Endothelial cell of umbilical vein (primary cell): ENCODE measurements at regions not wholly inside any gene's neighbourhood (a gene's known extent, or its start where the extent isn't known, plus 50 kb on each side); places are given as distances from the start of the nearest gene placed in this dataset.

ENCODE experiments used
- BruUV-seq: library from RNA; stranded (reverse); fragments of 400-500 nt; replicated peaks from 2 replicates; lab custom pipeline; 2021; lab: Mats Ljungman, UMichigan
- CTCF ChIA-PET: fragments of 300-600, 350-600 bp; sonication (Branson Sonifier 250); formaldehyde crosslinking; loops from one replicate; lab custom pipeline; 2021; ENCODE audit warnings: antibody characterized with exemption, inconsistent platforms; lab: Charles Lee
- POLR2A ChIA-PET: fragments of 300-600, 350-600 bp; sonication (Branson Sonifier 250); formaldehyde crosslinking; loops from one replicate; lab custom pipeline; 2021; ENCODE audit warnings: antibody characterized with exemption, inconsistent platforms; lab: Charles Lee
- DNase-seq: peaks from one replicate; pipeline ENCODE4 v3.0.0-alpha.2; 2011; ENCODE audit warnings: low read depth, low spot score
- FAIRE-seq: peaks from 2 replicates; lab custom pipeline; 2011; peaks lifted over from hg19 to GRCh38; lab: Jason Lieb, UNC
- H2AFZ ChIP-seq: 2 replicates; pipeline ENCODE4 v1.6.0; 2012; ENCODE audit warnings: low read depth, low read length, control low read depth, inconsistent platforms
- H3K27ac ChIP-seq: 2 replicates; pipeline ENCODE4 v1.5.1; 2011; ENCODE audit warnings: low read depth, mild to moderate bottlenecking, control low read depth, low read length, moderate library complexity; ENCODE audit not compliant: insufficient read depth
- H3K27me3 ChIP-seq, 2 experiments: 2 replicates each; pipeline versions ENCODE4 v1.6.0 to v1.6.1; 2011; ENCODE audit warnings: low read length in 2 of 2, mixed read lengths in 1 of 2; ENCODE audit not compliant: control insufficient read depth in 2 of 2, insufficient read depth in 2 of 2
- H3K36me3 ChIP-seq, 2 experiments: 2 replicates in 1 of 2; 3 replicates in 1 of 2; pipeline ENCODE4 v1.5.1; 2011; ENCODE audit warnings: low read length in 2 of 2, mild to moderate bottlenecking in 1 of 2, moderate library complexity in 1 of 2; ENCODE audit not compliant: control insufficient read depth in 2 of 2, insufficient read depth in 2 of 2; ENCODE audit errors: extremely low read depth in 1 of 2
- H3K4me1 ChIP-seq: 3 replicates; pipeline ENCODE4 v1.5.1; 2011; ENCODE audit warnings: mild to moderate bottlenecking, low read length; ENCODE audit not compliant: control insufficient read depth, insufficient read depth; ENCODE audit errors: extremely low read depth
- H3K4me2 ChIP-seq: 2 replicates; pipeline ENCODE4 v1.6.1; 2011; ENCODE audit warnings: low read length, control low read depth, mixed read lengths; ENCODE audit not compliant: insufficient read depth
- H3K4me3 ChIP-seq, 3 experiments: fragments of 200-600 bp in 1 of 3; sonication (generic), shearing (Covaris generic) in 1 of 3; replicated peaks in 1 of 3; 2 replicates each; pipeline ENCODE4 v1.5.1; 2011 to 2016; ENCODE audit warnings: control low read depth in 3 of 3, low read length in 3 of 3, mild to moderate bottlenecking in 2 of 3, inconsistent platforms in 1 of 3, low read depth in 1 of 3, moderate library complexity in 1 of 3; ENCODE audit not compliant: insufficient read depth in 1 of 3
- H3K79me2 ChIP-seq: 2 replicates; pipeline ENCODE4 v1.6.0; 2012; ENCODE audit warnings: low read length, inconsistent platforms; ENCODE audit not compliant: control insufficient read depth, insufficient read depth
- H3K9ac ChIP-seq: replicated peaks from 2 replicates; pipeline ENCODE3; 2011; ENCODE audit warnings: low read length, control low read depth; ENCODE audit not compliant: insufficient read depth; ENCODE audit errors: extremely low read depth
- H3K9me1 ChIP-seq: replicated peaks from 3 replicates; pipeline ENCODE4 v1.6.0; 2011; ENCODE audit warnings: mild to moderate bottlenecking, low read length; ENCODE audit not compliant: control insufficient read depth, insufficient read depth; ENCODE audit errors: extremely low read depth
- H3K9me3 ChIP-seq: replicated peaks from 2 replicates; pipeline ENCODE4 v1.5.1; 2012; ENCODE audit warnings: low read length, inconsistent platforms; ENCODE audit not compliant: control insufficient read depth, insufficient read depth
- H4K20me1 ChIP-seq: replicated peaks from 2 replicates; pipeline ENCODE3; 2011; ENCODE audit warnings: mild to moderate bottlenecking, low read length; ENCODE audit not compliant: control insufficient read depth, insufficient read depth; ENCODE audit errors: extremely low read depth
- EZH2 ChIP-seq: IDR thresholded peaks from 2 replicates; pipeline ENCODE4 v1.6.1; 2012; ENCODE audit warnings: borderline replicate concordance, low read depth, mild to moderate bottlenecking, moderate library complexity, low read length, inconsistent platforms; ENCODE audit not compliant: severe bottlenecking
- FOS ChIP-seq: IDR thresholded peaks from 2 replicates; pipeline ENCODE4 v1.6.1; 2011; ENCODE audit warnings: mild to moderate bottlenecking, low read length, moderate library complexity, borderline replicate concordance; ENCODE audit not compliant: insufficient read depth
- GATA2 ChIP-seq: IDR thresholded peaks from 2 replicates; pipeline ENCODE4 v1.7.0; 2011; ENCODE audit warnings: low read depth, mild to moderate bottlenecking, moderate library complexity, mixed read lengths, low read length; ENCODE audit not compliant: insufficient read length, insufficient read depth
- JUN ChIP-seq: IDR thresholded peaks from 2 replicates; pipeline ENCODE4 v1.6.1; 2011; ENCODE audit warnings: borderline replicate concordance, low read depth; ENCODE audit not compliant: insufficient read length, insufficient read depth
- MAX ChIP-seq: IDR thresholded peaks from 2 replicates; pipeline ENCODE4 v1.6.1; 2011; ENCODE audit not compliant: insufficient read depth, insufficient read length
- MYC ChIP-seq: IDR thresholded peaks from one replicate; pipeline ENCODE4 v1.6.1; 2011; ENCODE audit warnings: mild to moderate bottlenecking, low read depth, low read length
- POLR2A ChIP-seq: IDR thresholded peaks from 2 replicates; pipeline ENCODE4 v1.6.1; 2012; ENCODE audit warnings: low read depth, mild to moderate bottlenecking, control low read depth, low read length
- POLR2AphosphoS5 ChIP-seq: IDR thresholded peaks from 2 replicates; pipeline ENCODE4 v1.6.1; 2012; ENCODE audit warnings: low read depth, mild to moderate bottlenecking, control low read depth, low read length, moderate library complexity; ENCODE audit not compliant: insufficient read depth
- dilution Hi-C: fragments of 300-500 bp; cut with MboI; formaldehyde crosslinking; loops from one replicate; pipeline ENCODE4 v1.15.0; 2019; ENCODE audit warnings: low sequenced_read_pairs; ENCODE audit not compliant: extremely low pct_ligation_motif_present
- intact Hi-C: fragments of 100-400 bp; cut with micrococcal nuclease; formaldehyde crosslinking; loops from one replicate; pipeline ENCODE4 v1.10.0; 2022
- TF ChIP-seq, protein P1 (sequence below), 2 donors: IDR thresholded peaks; 1 replicate in 1 of 2; 2 replicates in 1 of 2; pipeline ENCODE4 v1.5.1; 2011; ENCODE audit warnings: low read length in 2 of 2, mild to moderate bottlenecking in 2 of 2, moderate library complexity in 2 of 2, control low read depth in 1 of 2, inconsistent platforms in 1 of 2, low read depth in 1 of 2; ENCODE audit not compliant: insufficient read depth in 1 of 2; ENCODE audit errors: extremely low read depth in 1 of 2

- H3K27me3 ChIP-seq = peaks cover 0 to 2% of the 10 kb centered on the region in 2 experiments
- no peaks in the 10 kb centered on the region for H3K79me2 ChIP-seq
- CTCF ChIA-PET = no interaction called here
- dilution Hi-C loops = no loop called here
- peaks cover 14% of the 10 kb centered on the region for H3K4me1 ChIP-seq
- FAIRE-seq (no peak), DNase-seq (no peak)
- H3K27ac ChIP-seq = no peak overlapping the region
- H3K4me3 ChIP-seq = no peak overlapping the region
- no peak overlapping the region for H3K9ac ChIP-seq
- H2AFZ ChIP-seq = no peak overlapping the region
- no peak for TF ChIP-seq JUN
- TF ChIP-seq MYC = no peak
- TF ChIP-seq EZH2 = no peak
- TF ChIP-seq MAX = no peak
- no peak for TF ChIP-seq FOS
- TF ChIP-seq GATA2 = no peak
- no peak for TF ChIP-seq POLR2A
- TF ChIP-seq, protein P1, sequence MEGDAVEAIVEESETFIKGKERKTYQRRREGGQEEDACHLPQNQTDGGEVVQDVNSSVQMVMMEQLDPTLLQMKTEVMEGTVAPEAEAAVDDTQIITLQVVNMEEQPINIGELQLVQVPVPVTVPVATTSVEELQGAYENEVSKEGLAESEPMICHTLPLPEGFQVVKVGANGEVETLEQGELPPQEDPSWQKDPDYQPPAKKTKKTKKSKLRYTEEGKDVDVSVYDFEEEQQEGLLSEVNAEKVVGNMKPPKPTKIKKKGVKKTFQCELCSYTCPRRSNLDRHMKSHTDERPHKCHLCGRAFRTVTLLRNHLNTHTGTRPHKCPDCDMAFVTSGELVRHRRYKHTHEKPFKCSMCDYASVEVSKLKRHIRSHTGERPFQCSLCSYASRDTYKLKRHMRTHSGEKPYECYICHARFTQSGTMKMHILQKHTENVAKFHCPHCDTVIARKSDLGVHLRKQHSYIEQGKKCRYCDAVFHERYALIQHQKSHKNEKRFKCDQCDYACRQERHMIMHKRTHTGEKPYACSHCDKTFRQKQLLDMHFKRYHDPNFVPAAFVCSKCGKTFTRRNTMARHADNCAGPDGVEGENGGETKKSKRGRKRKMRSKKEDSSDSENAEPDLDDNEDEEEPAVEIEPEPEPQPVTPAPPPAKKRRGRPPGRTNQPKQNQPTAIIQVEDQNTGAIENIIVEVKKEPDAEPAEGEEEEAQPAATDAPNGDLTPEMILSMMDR (IDR thresholded peaks at IDR 0.05; ENCODE audit: extremely low read depth in 1 of 2, insufficient read depth in 1 of 2, low read depth in 1 of 2, low read length in 2 of 2) = no peak
- TF ChIP-seq POLR2AphosphoS5 = no peak
- intact Hi-C loops = no loop called here
- no peaks in the 10 kb centered on the region for H3K9me1 ChIP-seq
- BruUV-seq = no TSS peak
- no peaks in the 10 kb centered on the region for H3K9me3 ChIP-seq
- H3K36me3 ChIP-seq = no peaks in the 10 kb centered on the region
- POLR2A ChIA-PET = no interaction called here
- H4K20me1 ChIP-seq = no peaks in the 10 kb centered on the region
- H3K4me2 ChIP-seq = peak overlapping the region; percentile 42
Observed at GRCh38 chr10:33715303-33715975, 381.0 kb upstream of the NRP1 start.
